CD1c-positive myeloid dendritic cell (primary cell): ENCODE measurements at regions not wholly inside any gene's neighbourhood (a gene's known extent, or its start where the extent isn't known, plus 50 kb on each side); places are given as distances from the start of the nearest gene placed in this dataset.
"Not testable (repeated sequence)": the region's sequence is repeated elsewhere in the genome, so short reads cannot be mapped to it uniquely, and the experiment has no call there.

Source experiments
- DNase-seq: peaks from one replicate; pipeline ENCODE4 v3.0.0-alpha.2; 2016; ENCODE audit errors: extremely low spot score

DNA sequence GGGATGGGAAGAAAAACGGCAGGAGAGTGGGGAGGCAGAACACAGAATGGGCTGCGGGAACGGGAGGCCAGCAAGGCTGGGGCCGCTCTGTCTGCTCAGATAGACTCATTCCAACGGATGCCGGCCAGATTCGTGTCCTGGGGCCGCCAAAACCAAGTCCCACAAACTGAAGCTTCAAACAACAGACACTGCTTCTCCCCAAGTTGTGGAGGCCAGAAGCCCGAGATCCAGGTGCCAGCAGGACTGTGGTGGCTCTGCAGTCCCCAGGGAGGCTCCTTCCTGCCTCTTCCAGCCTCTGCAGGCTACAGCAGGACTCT is 100.6 kb downstream of the ADRA2C start:
- no peak for DNase-seq

DNA sequence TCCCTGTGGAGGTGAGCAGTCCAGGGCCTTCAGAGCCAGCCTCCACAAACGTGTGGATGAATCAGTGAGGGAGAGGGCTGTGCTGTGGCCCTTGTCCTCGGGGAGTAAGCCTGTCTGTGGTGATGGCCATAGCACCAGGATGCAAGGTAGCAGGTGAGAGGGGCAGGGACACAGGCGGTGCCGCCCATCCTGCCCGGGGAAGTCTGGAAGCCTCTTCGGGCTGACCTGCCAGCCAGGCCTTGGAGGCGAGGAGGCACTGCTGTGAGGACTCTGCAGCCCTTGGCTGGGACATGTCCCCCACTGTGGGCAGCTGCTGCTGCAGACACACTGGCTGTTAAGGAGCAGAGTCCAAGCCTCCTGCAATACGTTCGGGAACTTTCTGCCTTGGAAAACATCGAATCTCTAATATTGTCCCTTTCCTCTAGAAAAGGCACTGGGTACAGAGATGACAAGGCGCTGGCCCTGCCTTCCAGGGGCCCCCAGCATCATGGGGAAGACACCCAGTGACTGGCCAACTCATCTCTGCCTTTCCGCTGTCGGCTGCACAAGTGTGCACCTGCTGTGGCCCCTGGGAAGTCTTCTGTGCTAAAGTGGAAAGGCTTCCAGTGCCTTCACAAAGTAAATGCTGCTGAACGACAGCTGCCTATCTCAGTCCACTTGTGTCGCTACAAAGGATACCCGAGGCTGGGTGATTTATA is 101.4 kb downstream of the ADRA2C start:
- DNase-seq: no peak

GRCh38 chr4:3868211-3869173 is 102.3 kb downstream of the ADRA2C start:
- no peak for DNase-seq

- no peak for DNase-seq
These were observed 103.0 kb downstream of the ADRA2C start for GRCh38 chr4:3869174-3869572.

- no peak for DNase-seq
These were observed 103.7 kb downstream of the ADRA2C start for GRCh38 chr4:3869661-3870566.

GRCh38 chr4:3870567-3870962 is 104.4 kb downstream of the ADRA2C start:
- no peak for DNase-seq

- DNase-seq: no peak
These were observed 105.1 kb downstream of the ADRA2C start for GRCh38 chr4:3871181-3871852.

DNA sequence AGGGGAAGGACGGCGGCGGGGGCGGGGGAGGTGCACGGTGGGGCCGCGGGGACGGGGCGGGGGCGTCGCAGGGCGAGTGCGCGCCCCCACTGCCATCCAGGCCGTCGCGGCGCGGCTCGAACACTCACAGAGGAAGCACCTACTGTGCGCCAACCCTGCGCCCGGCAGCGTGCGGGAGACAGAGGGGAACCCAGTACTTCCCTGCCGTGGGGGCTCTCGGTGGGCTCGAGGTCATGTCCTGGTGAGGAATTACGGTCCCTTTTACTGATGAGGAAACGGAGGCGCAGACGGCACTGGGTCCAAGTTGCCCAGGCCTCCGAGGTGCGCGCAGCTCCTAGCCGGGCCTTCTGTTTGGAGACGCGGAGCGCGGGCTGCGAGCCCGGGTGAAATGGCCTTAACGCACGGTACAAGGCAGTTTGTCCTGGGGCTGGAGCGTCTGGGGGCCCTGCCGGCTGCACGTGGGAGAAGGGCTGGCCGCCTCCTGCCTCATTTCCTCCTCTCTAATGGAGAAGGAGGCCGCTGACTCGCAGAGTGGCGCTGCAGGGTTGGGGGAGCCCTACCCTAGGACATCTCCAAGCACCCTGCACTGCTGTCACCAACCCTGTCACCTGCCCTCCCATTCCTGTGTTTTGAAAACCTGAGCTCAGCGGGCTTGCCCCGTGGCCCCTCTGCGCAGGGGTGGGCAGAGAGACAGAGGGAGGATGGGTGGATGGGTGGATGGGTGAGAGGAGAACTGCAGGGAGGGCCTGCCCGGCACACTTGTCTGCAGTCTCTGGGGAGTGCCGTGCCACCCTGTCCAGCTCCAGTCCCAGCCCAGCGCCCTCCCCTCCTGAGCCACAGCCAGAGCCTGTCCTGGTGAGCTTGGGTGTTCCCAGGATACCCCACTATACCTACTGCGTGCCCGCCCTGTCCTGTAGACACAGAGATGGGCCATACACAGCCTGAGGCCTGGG is 106.0 kb downstream of the ADRA2C start:
- no peak for DNase-seq

GRCh38 chr4:3872834-3873313 is 106.7 kb downstream of the ADRA2C start:
- no peak for DNase-seq

GRCh38 chr4:3873408-3874027 is 107.3 kb downstream of the ADRA2C start:
- DNase-seq: no peak

- DNase-seq: no peak
These were observed 107.8 kb downstream of the ADRA2C start for GRCh38 chr4:3874028-3874415.

DNA sequence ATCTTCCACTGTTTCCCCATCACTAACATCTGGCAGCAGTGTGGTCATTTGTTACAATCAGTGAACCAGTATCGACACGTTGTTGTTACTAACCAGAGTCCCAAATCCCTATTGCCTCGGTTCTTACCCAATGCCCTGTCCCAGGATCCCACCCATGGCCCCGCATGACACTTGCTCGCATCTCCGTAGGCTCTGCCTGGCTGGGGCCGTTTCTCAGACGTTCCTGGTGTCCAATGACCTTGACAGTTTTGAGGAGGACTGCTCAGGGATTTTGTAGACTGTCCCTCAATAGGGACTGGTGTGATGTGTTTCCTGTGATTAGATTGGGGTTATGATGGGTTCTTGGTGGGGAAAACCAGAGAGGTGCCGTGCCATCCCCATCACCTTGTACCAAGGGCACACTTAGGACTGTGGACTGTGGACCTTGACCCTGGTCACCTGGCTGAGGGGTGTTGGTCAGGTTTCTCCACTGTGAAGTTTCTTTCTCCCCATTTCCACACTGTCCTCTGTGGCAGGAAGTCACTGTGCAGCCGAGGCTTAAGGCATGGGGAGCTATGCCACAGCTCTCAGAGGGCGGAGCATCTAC is 108.4 kb downstream of the ADRA2C start:
- DNase-seq: no peak

DNA sequence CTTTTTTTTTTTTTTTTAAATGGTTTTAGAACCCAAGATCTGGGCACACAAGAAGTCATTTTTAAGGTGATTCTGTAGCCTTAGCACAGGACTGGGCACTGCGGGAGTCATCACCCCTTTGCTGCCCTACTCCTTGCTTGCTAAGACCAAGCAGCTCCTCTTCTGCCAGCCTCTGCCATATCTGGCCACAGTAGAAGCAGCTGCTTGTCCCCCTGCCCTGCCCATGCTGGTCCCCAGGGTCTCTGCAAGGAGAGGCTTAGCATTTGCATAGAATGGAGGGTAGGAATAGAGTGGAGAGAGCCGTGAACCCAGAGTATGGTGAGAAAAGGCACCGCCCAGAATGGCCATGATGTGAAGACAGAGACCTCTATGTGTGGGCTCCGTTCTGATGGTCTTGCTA is 109.3 kb downstream of the ADRA2C start:
- DNase-seq: no peak

DNA sequence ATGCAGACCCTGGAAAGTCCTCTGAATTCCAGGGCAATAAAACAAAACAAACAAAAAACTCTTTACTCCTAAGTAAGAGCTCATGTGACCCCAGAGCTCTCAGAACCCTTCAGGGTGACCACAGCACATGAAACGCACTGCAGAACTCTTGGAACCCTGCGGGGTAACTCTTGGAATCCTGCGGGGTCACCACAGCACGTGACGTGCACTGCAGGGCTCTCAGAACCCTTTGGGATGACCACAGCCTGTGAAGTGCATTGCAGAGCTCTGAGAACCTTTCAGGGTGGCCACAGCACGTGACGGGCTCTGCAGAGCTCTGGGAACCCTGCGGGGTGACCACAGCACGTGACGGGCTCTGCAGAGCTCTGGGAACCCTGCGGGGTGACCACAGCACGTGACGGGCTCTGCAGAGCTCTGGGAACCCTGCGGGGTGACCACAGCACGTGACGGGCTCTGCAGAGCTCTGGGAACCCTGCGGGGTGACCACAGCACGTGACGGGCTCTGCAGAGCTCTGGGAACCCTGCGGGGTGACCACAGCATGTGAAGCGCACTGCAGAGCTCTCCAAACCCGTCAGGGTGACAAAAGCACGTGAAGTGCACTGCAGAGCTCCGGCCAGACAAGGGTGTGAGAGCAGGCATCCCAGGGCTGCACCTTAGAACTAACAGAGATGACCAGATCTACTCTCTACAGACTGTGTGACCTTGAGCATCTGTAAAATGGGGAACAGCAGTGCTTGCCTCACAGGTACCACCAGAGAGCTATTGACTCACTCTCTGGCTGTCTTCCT is 110.1 kb downstream of the ADRA2C start:
- DNase-seq: not testable (repeated sequence)

- no peak for DNase-seq
These were observed 111.1 kb downstream of the ADRA2C start for GRCh38 chr4:3877236-3877635.

GRCh38 chr4:3877868-3878267 is 111.7 kb downstream of the ADRA2C start:
- no peak for DNase-seq

DNA sequence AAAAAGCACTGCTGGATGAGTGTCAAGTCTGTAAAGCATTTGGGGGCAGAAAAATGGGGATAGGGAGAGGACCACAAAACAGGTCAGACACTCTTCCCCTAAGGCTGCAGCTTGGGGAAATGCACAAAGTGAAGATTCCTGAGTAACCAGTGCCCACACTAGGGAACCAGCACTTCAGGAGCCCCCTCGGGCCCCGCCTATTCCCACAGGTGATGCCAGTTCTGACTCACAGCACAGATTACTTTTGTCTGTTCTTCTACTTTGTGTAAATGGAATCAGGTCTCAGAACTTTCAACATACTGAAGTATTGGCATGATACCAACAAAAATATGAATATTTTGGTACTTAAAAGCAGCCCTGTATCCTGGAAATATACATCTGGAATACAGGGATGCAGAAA is 112.5 kb downstream of the ADRA2C start:
- DNase-seq: no peak
